Activated naive CD8-positive, alpha-beta T cell treated with anti-CD3 and anti-CD28 coated beads for 36 hours (primary cell): ENCODE measurements at regions not wholly inside any gene's neighbourhood (a gene's known extent, or its start where the extent isn't known, plus 50 kb on each side); places are given as distances from the start of the nearest gene placed in this dataset.
"Not testable (repeated sequence)": the region's sequence is repeated elsewhere in the genome, so short reads cannot be mapped to it uniquely, and the experiment has no call there.

Experiments
- DNase-seq: peaks from one replicate; pipeline ENCODE4 v3.0.0; 2021
- H3K27ac Mint-ChIP-seq: one replicate; pipeline ENCODE4 v1.8.0; 2022; ENCODE audit warnings: mild to moderate bottlenecking, moderate library complexity, mixed read lengths
- H3K27me3 Mint-ChIP-seq: one replicate; pipeline ENCODE4 v1.8.0; 2022; ENCODE audit warnings: mild to moderate bottlenecking, mixed read lengths
- H3K36me3 Mint-ChIP-seq: one replicate; pipeline ENCODE4 v1.8.0; 2021; ENCODE audit warnings: mild to moderate bottlenecking, mixed read lengths
- H3K4me1 Mint-ChIP-seq: one replicate; pipeline ENCODE4 v1.8.0; 2021; ENCODE audit warnings: mixed read lengths
- H3K4me3 Mint-ChIP-seq: one replicate; pipeline ENCODE4 v1.8.0; 2022; ENCODE audit warnings: mild to moderate bottlenecking, moderate library complexity, mixed read lengths
- H3K9me3 Mint-ChIP-seq: one replicate; pipeline ENCODE4 v1.8.0; 2022; ENCODE audit warnings: mixed read lengths

GRCh38 chr10:35834877-35835494, 192.9 kb upstream of the FZD8 start:
- Mint-ChIP-seq H3K4me3 (no peak overlapping the region), H3K4me1 (no peaks in the 10 kb centered on the region), H3K9me3 (no peaks in the 10 kb centered on the region), H3K36me3 (no peaks in the 10 kb centered on the region), H3K27ac (no peak overlapping the region), H3K27me3 (peaks cover 3% of the 10 kb centered on the region)
- no peak for DNase-seq

DNA sequence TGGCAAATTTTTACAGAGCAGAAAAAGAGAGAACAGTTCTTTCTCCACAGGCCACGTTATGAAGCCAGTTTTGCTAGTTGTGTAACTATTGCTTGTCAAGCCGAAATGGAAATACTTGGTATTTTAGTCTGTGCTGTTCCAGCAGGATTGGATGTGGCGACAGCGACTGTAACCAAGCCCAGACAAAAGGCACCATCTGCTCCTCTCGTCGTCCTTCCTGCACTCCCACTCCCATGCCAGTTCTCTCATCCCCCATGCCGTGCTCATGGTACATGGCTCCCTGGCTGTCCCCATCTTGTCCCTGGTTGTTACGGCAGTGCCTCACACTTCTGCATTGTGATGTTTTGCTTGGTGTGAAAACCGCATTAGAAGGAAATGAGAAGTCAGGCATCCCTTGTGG, 185.7 kb upstream of the FZD8 start:
- Mint-ChIP-seq H3K9me3 (no peaks in the 10 kb centered on the region), H3K4me1 (no peaks in the 10 kb centered on the region), H3K4me3 (no peak overlapping the region), H3K27me3 (peaks cover under 1% of the 10 kb centered on the region), H3K36me3 (no peaks in the 10 kb centered on the region), H3K27ac (no peak overlapping the region)
- DNase-seq: no peak

DNA sequence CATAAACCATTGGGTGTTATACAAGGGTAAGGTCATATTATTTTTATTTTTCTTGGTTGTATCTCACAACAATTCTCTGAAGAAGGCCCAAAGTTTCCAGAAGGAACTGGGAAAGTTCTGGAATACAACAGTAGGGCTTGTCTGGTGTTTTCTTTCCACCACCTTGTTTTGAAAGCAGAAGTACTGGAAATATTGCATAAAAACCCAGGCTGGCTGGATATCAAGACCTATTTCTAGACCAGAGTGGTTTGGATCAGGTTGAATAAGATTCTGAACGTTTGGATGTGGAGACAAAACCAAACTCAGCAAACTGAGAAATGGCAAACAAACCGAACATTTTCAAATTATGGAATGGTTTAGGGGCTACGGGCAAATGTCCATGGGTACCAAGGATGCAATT, 182.6 kb upstream of the FZD8 start:
- Mint-ChIP-seq H3K4me1 (no peaks in the 10 kb centered on the region), H3K4me3 (no peak overlapping the region), H3K27ac (no peak overlapping the region), H3K27me3 (peaks cover 4% of the 10 kb centered on the region), H3K36me3 (no peaks in the 10 kb centered on the region), H3K9me3 (no peaks in the 10 kb centered on the region)
- no peak for DNase-seq

DNA sequence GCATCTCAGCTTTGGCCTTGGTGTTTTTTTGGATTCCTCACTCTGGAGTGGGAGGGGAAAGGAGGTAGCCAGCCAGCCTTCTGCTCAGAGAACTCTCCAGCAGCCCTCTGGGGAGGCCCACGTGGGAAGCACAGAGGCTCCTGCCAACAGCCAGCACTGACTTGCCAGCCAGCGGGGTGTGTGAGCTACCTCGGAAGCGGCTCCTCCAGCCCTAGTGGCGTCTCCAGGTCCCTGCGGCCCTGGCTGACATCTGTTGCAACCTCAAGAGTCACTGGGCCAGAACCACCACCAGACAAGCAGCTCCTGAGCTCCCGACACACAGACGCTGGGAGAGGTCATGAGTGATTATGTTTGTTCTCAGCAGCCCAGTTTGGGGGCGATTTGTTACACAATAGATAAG, 180.2 kb upstream of the FZD8 start:
- Mint-ChIP-seq H3K27ac (no peak overlapping the region), H3K4me1 (no peaks in the 10 kb centered on the region), H3K4me3 (no peak overlapping the region), H3K9me3 (no peaks in the 10 kb centered on the region), H3K36me3 (no peaks in the 10 kb centered on the region), H3K27me3 (peaks cover 4% of the 10 kb centered on the region)
- DNase-seq: no peak

- Mint-ChIP-seq H3K4me3 (no peak overlapping the region), H3K4me1 (no peaks in the 10 kb centered on the region), H3K9me3 (no peaks in the 10 kb centered on the region), H3K36me3 (no peaks in the 10 kb centered on the region), H3K27ac (no peak overlapping the region), H3K27me3 (peaks cover 4% of the 10 kb centered on the region)
- DNase-seq: no peak
These were observed 179.3 kb upstream of the FZD8 start for GRCh38 chr10:35821339-35821911.

DNA sequence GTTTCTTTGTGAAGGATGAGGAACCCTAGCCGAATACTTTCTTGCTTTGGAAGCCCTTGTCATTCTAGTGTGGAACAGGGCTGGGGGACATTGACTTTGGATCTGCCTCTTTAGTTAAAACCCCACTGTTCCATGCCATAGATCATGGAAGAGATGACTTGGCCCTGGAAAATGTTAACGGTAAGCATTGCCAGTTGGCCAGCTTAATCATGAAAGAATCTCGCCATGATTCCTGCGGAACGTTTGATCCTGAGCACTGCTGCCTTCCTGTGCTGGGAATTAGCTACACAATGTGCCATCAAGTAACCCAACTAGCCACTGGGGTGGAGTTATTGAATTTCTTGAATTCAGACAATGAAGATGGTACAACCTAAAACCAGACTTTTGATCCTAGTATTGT, 177.6 kb upstream of the FZD8 start:
- no peak for DNase-seq
- no peaks in the 10 kb centered on the region for H3K9me3 Mint-ChIP-seq
- no peak overlapping the region for H3K27ac Mint-ChIP-seq
- H3K4me1 Mint-ChIP-seq: no peaks in the 10 kb centered on the region
- no peaks in the 10 kb centered on the region for H3K36me3 Mint-ChIP-seq
- H3K27me3 Mint-ChIP-seq: peaks cover 4% of the 10 kb centered on the region
- no peak overlapping the region for H3K4me3 Mint-ChIP-seq

DNA sequence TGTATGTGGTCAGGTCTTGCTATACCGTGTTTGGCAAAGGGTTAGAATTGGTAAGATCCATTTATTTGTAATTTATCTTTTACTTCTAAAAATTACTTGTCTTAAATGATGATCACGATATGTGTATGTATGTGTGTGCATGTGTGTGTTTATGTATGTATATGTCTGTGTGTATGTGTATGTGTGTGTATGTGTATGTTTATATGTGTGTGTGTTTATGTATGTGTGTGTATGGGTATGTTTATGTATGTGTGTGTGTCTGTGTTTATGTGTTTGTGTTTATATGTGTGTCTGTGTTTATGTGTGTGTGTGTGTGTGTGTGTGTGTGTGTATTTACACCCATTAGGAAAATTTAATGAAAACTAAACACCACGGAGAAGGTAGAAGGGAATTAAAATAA, 176.9 kb upstream of the FZD8 start:
- no peak overlapping the region for H3K27ac Mint-ChIP-seq
- H3K4me1 Mint-ChIP-seq: no peaks in the 10 kb centered on the region

DNA sequence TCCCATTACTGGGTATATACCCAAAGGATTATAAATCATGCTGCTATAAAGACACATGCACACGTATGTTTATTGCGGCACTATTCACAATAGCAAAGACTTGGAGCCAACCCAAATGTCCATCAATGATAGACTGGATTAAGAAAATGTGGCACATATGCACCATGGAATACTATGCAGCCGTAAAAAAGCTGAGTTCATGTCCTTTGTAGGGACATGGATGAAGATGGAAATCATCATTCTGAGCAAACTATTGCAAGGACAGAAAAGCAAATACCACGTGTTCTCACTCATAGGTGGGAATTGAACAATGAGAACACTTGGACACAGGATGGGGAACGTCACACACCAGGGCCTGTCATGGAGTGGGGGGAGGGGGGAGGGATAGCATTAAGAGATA, 175.0 kb upstream of the FZD8 start:
- not testable (repeated sequence) for H3K27ac Mint-ChIP-seq, H3K36me3 Mint-ChIP-seq, H3K4me3 Mint-ChIP-seq, H3K27me3 Mint-ChIP-seq, H3K9me3 Mint-ChIP-seq, H3K4me1 Mint-ChIP-seq, DNase-seq

More for the DNA sequence above, 176.9 kb upstream of the FZD8 start:
- no peaks in the 10 kb centered on the region for H3K36me3 Mint-ChIP-seq
- H3K4me3 Mint-ChIP-seq: no peak overlapping the region
- peaks cover 4% of the 10 kb centered on the region for H3K27me3 Mint-ChIP-seq
- H3K9me3 Mint-ChIP-seq: no peaks in the 10 kb centered on the region
- no peak for DNase-seq

GRCh38 chr10:35813219-35813618, 171.1 kb upstream of the FZD8 start:
- DNase-seq: no peak
- Mint-ChIP-seq H3K27me3 (no peaks in the 10 kb centered on the region), H3K36me3 (no peaks in the 10 kb centered on the region), H3K27ac (no peak overlapping the region), H3K4me1 (no peaks in the 10 kb centered on the region), H3K9me3 (peaks cover 4% of the 10 kb centered on the region), H3K4me3 (no peak overlapping the region)

GRCh38 chr10:35808344-35808743, 166.2 kb upstream of the FZD8 start:
- Mint-ChIP-seq H3K36me3 (no peaks in the 10 kb centered on the region), H3K27ac (no peak overlapping the region), H3K9me3 (peaks cover 4% of the 10 kb centered on the region), H3K4me1 (no peaks in the 10 kb centered on the region), H3K27me3 (no peaks in the 10 kb centered on the region), H3K4me3 (no peak overlapping the region)
- DNase-seq: no peak

GRCh38 chr10:35803046-35803445, 160.9 kb upstream of the FZD8 start:
- H3K27me3 Mint-ChIP-seq: no peaks in the 10 kb centered on the region
- H3K4me1 Mint-ChIP-seq: no peaks in the 10 kb centered on the region
- no peak overlapping the region for H3K4me3 Mint-ChIP-seq
- no peaks in the 10 kb centered on the region for H3K36me3 Mint-ChIP-seq
- H3K9me3 Mint-ChIP-seq: no peaks in the 10 kb centered on the region
- DNase-seq: no peak
- no peak overlapping the region for H3K27ac Mint-ChIP-seq

- H3K4me1 Mint-ChIP-seq: no peaks in the 10 kb centered on the region
- H3K9me3 Mint-ChIP-seq: no peaks in the 10 kb centered on the region
- H3K27me3 Mint-ChIP-seq: no peaks in the 10 kb centered on the region
- DNase-seq: no peak
- H3K4me3 Mint-ChIP-seq: no peak overlapping the region
- H3K36me3 Mint-ChIP-seq: no peaks in the 10 kb centered on the region
- H3K27ac Mint-ChIP-seq: no peak overlapping the region
These were observed 155.1 kb upstream of the FZD8 start for GRCh38 chr10:35797187-35797586.

- H3K27me3 Mint-ChIP-seq: no peaks in the 10 kb centered on the region
- no peak overlapping the region for H3K4me3 Mint-ChIP-seq
- H3K36me3 Mint-ChIP-seq: no peaks in the 10 kb centered on the region
- H3K27ac Mint-ChIP-seq: no peak overlapping the region
- no peak for DNase-seq
- H3K9me3 Mint-ChIP-seq: no peaks in the 10 kb centered on the region
- no peaks in the 10 kb centered on the region for H3K4me1 Mint-ChIP-seq
These were observed 153.2 kb upstream of the FZD8 start for GRCh38 chr10:35795131-35795824.

DNA sequence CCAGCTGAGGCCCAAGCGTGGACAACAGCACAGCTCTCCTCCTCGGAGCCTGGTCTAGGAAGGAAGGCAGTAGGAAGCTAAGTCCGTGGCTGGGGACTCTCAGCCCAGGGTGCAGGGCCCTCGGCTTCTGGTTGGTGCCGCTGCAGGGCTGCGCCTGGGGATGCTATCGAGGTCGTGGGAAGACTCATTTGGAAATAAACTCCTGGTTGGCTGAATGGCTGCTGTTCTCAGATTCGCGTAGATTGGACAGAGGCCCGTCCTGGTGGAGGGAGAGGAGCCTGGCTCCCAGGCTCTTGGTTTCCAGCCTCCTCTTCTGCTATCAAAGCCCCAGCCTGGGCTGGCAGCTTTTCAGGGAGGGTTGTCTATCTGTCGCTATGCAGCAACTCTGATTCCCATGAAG, 152.6 kb upstream of the FZD8 start:
- DNase-seq: no peak
- no peaks in the 10 kb centered on the region for H3K27me3 Mint-ChIP-seq
- no peak overlapping the region for H3K27ac Mint-ChIP-seq
- H3K36me3 Mint-ChIP-seq: no peaks in the 10 kb centered on the region
- H3K4me1 Mint-ChIP-seq: no peaks in the 10 kb centered on the region
- H3K9me3 Mint-ChIP-seq: no peaks in the 10 kb centered on the region
- H3K4me3 Mint-ChIP-seq: no peak overlapping the region

- H3K4me3 Mint-ChIP-seq: no peak overlapping the region
- no peaks in the 10 kb centered on the region for H3K27me3 Mint-ChIP-seq
- H3K36me3 Mint-ChIP-seq: no peaks in the 10 kb centered on the region
- no peak for DNase-seq
- no peak overlapping the region for H3K27ac Mint-ChIP-seq
- H3K4me1 Mint-ChIP-seq: no peaks in the 10 kb centered on the region
- peaks cover 1% of the 10 kb centered on the region for H3K9me3 Mint-ChIP-seq
These were observed 150.2 kb upstream of the FZD8 start for GRCh38 chr10:35792291-35792690.

- H3K36me3 Mint-ChIP-seq: no peaks in the 10 kb centered on the region
- no peak for DNase-seq
- H3K27ac Mint-ChIP-seq: no peak overlapping the region
- H3K27me3 Mint-ChIP-seq: no peaks in the 10 kb centered on the region
- no peaks in the 10 kb centered on the region for H3K4me1 Mint-ChIP-seq
- no peak overlapping the region for H3K4me3 Mint-ChIP-seq
- H3K9me3 Mint-ChIP-seq: peaks cover 7% of the 10 kb centered on the region
These were observed 147.9 kb upstream of the FZD8 start for GRCh38 chr10:35789996-35790395.
